ENCODE measurements at regions not wholly inside any gene's neighbourhood (a gene's known extent, or its start where the extent isn't known, plus 50 kb on each side); places are given as distances from the start of the nearest gene placed in this dataset.

- Histone ChIP-seq H3K4me3 (ENCODE audit: low read depth, low read length) (no peak overlapping the region), H3K27me3 (ENCODE audit: control insufficient read depth, insufficient read depth, low read length) (no peaks in the 10 kb centered on the region), H3K36me3 (ENCODE audit: control insufficient read depth, insufficient read depth, low read length) (no peaks in the 10 kb centered on the region), H3K27ac (no peak overlapping the region), H2AFZ (no peak overlapping the region), H3K9me3 (ENCODE audit: control insufficient read depth, low read length) (no peaks in the 10 kb centered on the region), H3K9ac (no peak overlapping the region), H3K79me2 (no peaks in the 10 kb centered on the region), H3K4me2 (ENCODE audit: low read length) (no peak overlapping the region), H3K4me1 (no peaks in the 10 kb centered on the region)
- no peak for TF ChIP-seq CTCF (IDR thresholded peaks at IDR 0.05)
Measured at GRCh38 chr11:123371506-123372297, 58.4 kb upstream of the GRAMD1B start.

GRCh38 chr11:123366924-123367323 lies 63.1 kb upstream of the GRAMD1B start:
- no peak overlapping the region for H2AFZ ChIP-seq
- no peaks in the 10 kb centered on the region for H3K36me3 ChIP-seq (ENCODE audit: control insufficient read depth, insufficient read depth, low read length)
- H3K79me2 ChIP-seq, result no peaks in the 10 kb centered on the region
- H3K4me2 ChIP-seq (ENCODE audit: low read length), result no peak overlapping the region
- H3K9ac ChIP-seq, result no peak overlapping the region
- H3K4me3 ChIP-seq (ENCODE audit: low read depth, low read length), result no peak overlapping the region
- no peak overlapping the region for H3K27ac ChIP-seq
- H3K9me3 ChIP-seq (ENCODE audit: control insufficient read depth, low read length), result no peaks in the 10 kb centered on the region
- H3K27me3 ChIP-seq (ENCODE audit: control insufficient read depth, insufficient read depth, low read length), result no peaks in the 10 kb centered on the region
- H3K4me1 ChIP-seq, result no peaks in the 10 kb centered on the region
- TF ChIP-seq CTCF (IDR thresholded peaks at IDR 0.05), result no peak

GRCh38 chr11:123365955-123366354 lies 64.1 kb upstream of the GRAMD1B start:
- Histone ChIP-seq H3K9me3 (ENCODE audit: control insufficient read depth, low read length) (no peaks in the 10 kb centered on the region), H3K27me3 (ENCODE audit: control insufficient read depth, insufficient read depth, low read length) (no peaks in the 10 kb centered on the region), H3K36me3 (ENCODE audit: control insufficient read depth, insufficient read depth, low read length) (no peaks in the 10 kb centered on the region), H2AFZ (no peak overlapping the region), H3K79me2 (no peaks in the 10 kb centered on the region), H3K4me2 (ENCODE audit: low read length) (no peak overlapping the region), H3K4me3 (ENCODE audit: low read depth, low read length) (no peak overlapping the region), H3K9ac (no peak overlapping the region), H3K27ac (no peak overlapping the region), H3K4me1 (no peaks in the 10 kb centered on the region)
- no peak for TF ChIP-seq CTCF (IDR thresholded peaks at IDR 0.05)

- no peaks in the 10 kb centered on the region for H3K9me3 ChIP-seq (ENCODE audit: control insufficient read depth, low read length)
- H3K4me1 ChIP-seq, result no peaks in the 10 kb centered on the region
- no peak overlapping the region for H3K4me3 ChIP-seq (ENCODE audit: low read depth, low read length)
- no peak overlapping the region for H3K4me2 ChIP-seq (ENCODE audit: low read length)
- no peak for TF ChIP-seq CTCF (IDR thresholded peaks at IDR 0.05)
- H3K9ac ChIP-seq, result no peak overlapping the region
- no peak overlapping the region for H2AFZ ChIP-seq
- no peak overlapping the region for H3K27ac ChIP-seq
- no peaks in the 10 kb centered on the region for H3K79me2 ChIP-seq
- H3K27me3 ChIP-seq (ENCODE audit: control insufficient read depth, insufficient read depth, low read length), result no peaks in the 10 kb centered on the region
- H3K36me3 ChIP-seq (ENCODE audit: control insufficient read depth, insufficient read depth, low read length), result no peaks in the 10 kb centered on the region
Measured at GRCh38 chr11:123364080-123364479, 66.0 kb upstream of the GRAMD1B start.

- Histone ChIP-seq H3K79me2 (no peaks in the 10 kb centered on the region), H3K27me3 (ENCODE audit: control insufficient read depth, insufficient read depth, low read length) (no peaks in the 10 kb centered on the region), H3K27ac (no peak overlapping the region), H3K4me1 (no peaks in the 10 kb centered on the region), H3K4me3 (ENCODE audit: low read depth, low read length) (no peak overlapping the region), H2AFZ (no peak overlapping the region), H3K9ac (no peak overlapping the region), H3K4me2 (ENCODE audit: low read length) (no peak overlapping the region), H3K36me3 (ENCODE audit: control insufficient read depth, insufficient read depth, low read length) (no peaks in the 10 kb centered on the region), H3K9me3 (ENCODE audit: control insufficient read depth, low read length) (no peaks in the 10 kb centered on the region)
- TF ChIP-seq CTCF (IDR thresholded peaks at IDR 0.05), result no peak
Measured at GRCh38 chr11:123363556-123363955, 66.5 kb upstream of the GRAMD1B start.
